ENCODE measurements at regions not wholly inside any gene's neighbourhood (a gene's known extent, or its start where the extent isn't known, plus 50 kb on each side); places are given as distances from the start of the nearest gene placed in this dataset.

DNA sequence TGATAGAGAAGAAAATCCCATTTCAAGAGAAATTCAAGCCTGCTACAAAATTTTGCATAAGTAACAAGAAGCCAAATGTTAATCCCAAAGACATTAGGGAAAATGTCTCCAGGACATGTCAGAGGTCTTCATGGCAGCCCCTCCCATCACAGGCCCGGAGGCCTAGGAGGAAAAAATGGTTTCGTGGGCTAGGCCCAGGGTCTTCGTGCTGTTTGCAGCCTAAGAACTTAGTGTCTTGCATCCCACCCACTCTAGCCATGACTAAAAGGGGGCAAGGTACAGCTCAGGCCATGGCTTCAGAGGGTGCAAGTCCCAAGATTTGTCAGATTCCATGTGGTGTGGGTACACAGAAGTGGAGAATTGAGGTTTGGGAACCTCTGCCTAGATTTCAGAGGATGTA is 57.8 kb upstream of the TAPT1 start:
- TF ChIP-seq, protein P1, sequence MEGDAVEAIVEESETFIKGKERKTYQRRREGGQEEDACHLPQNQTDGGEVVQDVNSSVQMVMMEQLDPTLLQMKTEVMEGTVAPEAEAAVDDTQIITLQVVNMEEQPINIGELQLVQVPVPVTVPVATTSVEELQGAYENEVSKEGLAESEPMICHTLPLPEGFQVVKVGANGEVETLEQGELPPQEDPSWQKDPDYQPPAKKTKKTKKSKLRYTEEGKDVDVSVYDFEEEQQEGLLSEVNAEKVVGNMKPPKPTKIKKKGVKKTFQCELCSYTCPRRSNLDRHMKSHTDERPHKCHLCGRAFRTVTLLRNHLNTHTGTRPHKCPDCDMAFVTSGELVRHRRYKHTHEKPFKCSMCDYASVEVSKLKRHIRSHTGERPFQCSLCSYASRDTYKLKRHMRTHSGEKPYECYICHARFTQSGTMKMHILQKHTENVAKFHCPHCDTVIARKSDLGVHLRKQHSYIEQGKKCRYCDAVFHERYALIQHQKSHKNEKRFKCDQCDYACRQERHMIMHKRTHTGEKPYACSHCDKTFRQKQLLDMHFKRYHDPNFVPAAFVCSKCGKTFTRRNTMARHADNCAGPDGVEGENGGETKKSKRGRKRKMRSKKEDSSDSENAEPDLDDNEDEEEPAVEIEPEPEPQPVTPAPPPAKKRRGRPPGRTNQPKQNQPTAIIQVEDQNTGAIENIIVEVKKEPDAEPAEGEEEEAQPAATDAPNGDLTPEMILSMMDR (IDR thresholded peaks at IDR 0.05): no peak
- TF ChIP-seq POLR2AphosphoS5 (IDR thresholded peaks at IDR 0.05) (no peak), POLR2A (IDR thresholded peaks at IDR 0.05) (no peak), EP300 (IDR thresholded peaks at IDR 0.05) (no peak)
